Immature natural killer cell (primary cell): ENCODE measurements at regions not wholly inside any gene's neighbourhood (a gene's known extent, or its start where the extent isn't known, plus 50 kb on each side); places are given as distances from the start of the nearest gene placed in this dataset.

ENCODE experiments used
- DNase-seq, 3 donors: peaks; one replicate each; pipeline ENCODE4 v3.0.0; 2022; ENCODE audit warnings: mixed read lengths in 1 of 3
- H3K27ac Mint-ChIP-seq, 6 donors: one replicate each; pipeline ENCODE4 v1.8.0; 2020; ENCODE audit warnings: mixed read lengths in 6 of 6, mild to moderate bottlenecking in 5 of 6, inconsistent platforms in 4 of 6, moderate library complexity in 3 of 6
- H3K27me3 Mint-ChIP-seq, 3 donors: one replicate each; pipeline ENCODE4 v1.8.0; 2020 to 2021; ENCODE audit warnings: low read depth in 3 of 3, mild to moderate bottlenecking in 3 of 3, mixed read lengths in 3 of 3, moderate library complexity in 3 of 3, inconsistent platforms in 1 of 3
- H3K36me3 Mint-ChIP-seq, 3 donors: one replicate each; pipeline ENCODE4 v1.8.0; 2020; ENCODE audit warnings: mixed read lengths in 3 of 3, inconsistent platforms in 2 of 3, mild to moderate bottlenecking in 2 of 3
- H3K4me1 Mint-ChIP-seq, 2 donors: one replicate each; pipeline ENCODE4 v1.8.0; 2020; ENCODE audit warnings: inconsistent platforms in 2 of 2, mild to moderate bottlenecking in 2 of 2, mixed read lengths in 2 of 2, moderate library complexity in 1 of 2
- H3K4me3 Mint-ChIP-seq, 5 donors: one replicate each; pipeline ENCODE4 v1.8.0; 2020; ENCODE audit warnings: mild to moderate bottlenecking in 5 of 5, mixed read lengths in 5 of 5, inconsistent platforms in 3 of 5, moderate library complexity in 3 of 5
- H3K9me3 Mint-ChIP-seq, 6 donors: one replicate each; pipeline ENCODE4 v1.8.0; 2020; ENCODE audit warnings: mild to moderate bottlenecking in 6 of 6, mixed read lengths in 6 of 6, inconsistent platforms in 4 of 6, moderate library complexity in 3 of 6

- no peak overlapping the region for H3K4me3 Mint-ChIP-seq
- no peak for DNase-seq
- H3K4me1 Mint-ChIP-seq, result no peaks in the 10 kb centered on the region
- H3K27me3 Mint-ChIP-seq, result peaks cover 2 to 10% (median 4%) of the 10 kb centered on the region in 3 donors
- no peaks in the 10 kb centered on the region for H3K36me3 Mint-ChIP-seq
- no peaks in the 10 kb centered on the region for H3K9me3 Mint-ChIP-seq
- H3K27ac Mint-ChIP-seq, result no peak overlapping the region
These were observed 285.4 kb upstream of the ROPN1 start for GRCh38 chr3:124277144-124277890.

DNA sequence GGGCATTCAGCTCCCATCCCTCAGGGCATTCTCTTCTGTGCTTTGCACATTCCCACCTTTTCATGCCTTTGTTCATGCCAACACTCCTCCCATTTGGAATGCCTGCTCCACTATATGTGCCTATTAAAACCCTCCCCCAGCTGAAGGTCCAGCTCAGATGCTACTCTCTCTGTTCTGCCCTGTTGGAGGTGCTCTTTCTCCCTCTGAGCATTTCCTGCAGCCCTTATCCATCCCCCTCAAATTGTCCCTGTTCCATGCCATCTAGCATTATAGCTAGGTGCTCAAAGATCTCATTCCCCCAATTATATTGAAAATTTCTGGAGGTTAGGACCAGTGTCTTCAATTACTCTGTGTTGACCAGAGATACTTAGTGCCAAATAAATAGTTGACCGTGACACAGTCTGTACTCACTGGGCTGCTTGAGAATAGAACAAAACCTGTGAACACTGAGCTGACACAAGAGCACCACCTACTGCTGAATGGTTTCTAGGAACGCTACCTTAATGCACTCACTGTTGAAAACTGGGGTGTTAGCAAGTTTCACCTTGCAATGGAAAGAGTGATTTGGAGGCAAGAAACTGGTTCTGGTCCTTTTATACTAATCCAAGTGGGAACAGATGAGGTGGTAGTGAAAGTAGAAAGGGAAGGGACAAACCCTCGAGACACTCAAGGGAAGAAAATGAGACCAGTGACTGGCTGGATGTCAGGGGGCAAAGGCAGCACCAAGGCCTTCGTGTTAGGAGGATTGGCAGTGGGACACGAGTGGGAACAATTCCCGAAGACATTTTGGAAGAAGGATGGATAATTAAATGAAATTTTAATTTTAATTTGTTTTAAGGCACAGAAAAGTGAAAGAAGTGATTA is 289.8 kb upstream of the ROPN1 start:
- DNase-seq, result no peak
- H3K4me1 Mint-ChIP-seq, result no peaks in the 10 kb centered on the region
- no peaks in the 10 kb centered on the region for H3K9me3 Mint-ChIP-seq
- no peaks in the 10 kb centered on the region for H3K36me3 Mint-ChIP-seq
- H3K27ac Mint-ChIP-seq, result no peak overlapping the region
- no peak overlapping the region for H3K4me3 Mint-ChIP-seq
- H3K27me3 Mint-ChIP-seq, result peaks cover 2 to 10% (median 4%) of the 10 kb centered on the region in 3 donors

DNA sequence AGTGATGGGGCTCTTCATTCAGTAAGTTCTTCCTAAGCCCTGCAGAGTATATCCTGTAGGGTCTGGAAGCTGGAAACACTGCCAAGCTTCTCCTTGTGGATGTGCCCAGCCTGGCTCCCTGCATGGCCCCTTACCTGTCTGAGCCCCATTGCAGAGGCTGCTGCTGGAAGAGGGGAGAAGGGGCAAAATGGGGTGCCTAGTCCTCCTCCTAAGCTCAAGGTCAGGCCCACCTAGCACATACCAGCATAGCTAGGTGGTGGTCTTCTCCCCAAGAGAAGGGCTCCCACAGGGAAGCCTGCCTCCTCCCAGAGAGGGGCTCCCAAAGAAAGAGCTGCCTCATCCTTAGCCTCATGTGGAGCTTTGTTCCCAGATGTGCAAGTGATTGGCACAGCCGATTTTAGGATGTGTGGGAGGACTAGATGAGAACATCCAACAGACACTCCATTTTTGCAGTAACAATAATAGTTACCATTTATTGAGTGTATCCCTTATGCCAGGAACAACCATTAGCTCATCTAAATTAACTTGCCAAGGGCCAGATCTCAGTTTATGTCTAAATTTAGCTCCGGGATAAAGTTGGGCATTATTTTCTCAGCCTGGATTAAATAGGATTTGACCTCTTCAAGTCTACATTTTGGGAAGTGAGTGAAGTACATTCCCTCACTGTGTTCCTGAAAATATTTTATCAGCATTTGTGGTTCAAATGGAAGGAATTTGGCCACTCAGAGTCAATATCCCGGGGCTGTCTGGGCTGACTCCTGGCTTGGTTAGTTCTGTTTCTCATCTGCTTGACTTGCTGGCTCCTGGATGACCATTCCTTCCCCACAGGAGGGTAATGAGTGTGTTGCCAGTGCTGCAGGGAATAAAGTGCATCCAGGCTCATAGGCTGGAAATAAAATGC is 291.1 kb upstream of the ROPN1 start:
- Mint-ChIP-seq H3K4me1 (no peaks in the 10 kb centered on the region), H3K27ac (no peak overlapping the region), H3K4me3 (no peak overlapping the region), H3K36me3 (no peaks in the 10 kb centered on the region), H3K27me3 (peaks cover 2 to 12% (median 2%) of the 10 kb centered on the region in 3 donors), H3K9me3 (no peaks in the 10 kb centered on the region)
- no peak for DNase-seq

DNA sequence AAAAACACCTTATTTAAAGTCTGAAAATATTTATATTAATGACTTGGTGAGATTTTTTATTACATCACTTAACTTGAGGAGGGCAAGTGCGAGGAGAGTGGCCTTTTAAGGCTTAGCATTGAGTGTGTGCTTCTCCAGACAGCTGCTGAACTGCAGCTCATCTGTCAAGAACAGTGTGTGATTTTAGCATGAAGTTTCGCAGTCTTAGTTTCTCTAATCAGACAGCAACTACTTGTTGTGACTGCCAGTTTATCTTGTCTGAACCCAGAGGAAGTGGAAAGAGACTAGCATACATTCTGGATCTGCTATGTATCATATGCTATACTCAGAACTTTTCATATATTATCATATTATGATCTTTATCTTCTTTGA is 291.7 kb upstream of the ROPN1 start:
- Mint-ChIP-seq H3K27me3 (peaks cover 2 to 14% (median 2%) of the 10 kb centered on the region in 3 donors), H3K9me3 (peaks cover 0 to 2% (median 0%) of the 10 kb centered on the region in 6 donors), H3K4me1 (no peaks in the 10 kb centered on the region), H3K27ac (no peak overlapping the region), H3K36me3 (no peaks in the 10 kb centered on the region), H3K4me3 (no peak overlapping the region)
- no peak for DNase-seq

DNA sequence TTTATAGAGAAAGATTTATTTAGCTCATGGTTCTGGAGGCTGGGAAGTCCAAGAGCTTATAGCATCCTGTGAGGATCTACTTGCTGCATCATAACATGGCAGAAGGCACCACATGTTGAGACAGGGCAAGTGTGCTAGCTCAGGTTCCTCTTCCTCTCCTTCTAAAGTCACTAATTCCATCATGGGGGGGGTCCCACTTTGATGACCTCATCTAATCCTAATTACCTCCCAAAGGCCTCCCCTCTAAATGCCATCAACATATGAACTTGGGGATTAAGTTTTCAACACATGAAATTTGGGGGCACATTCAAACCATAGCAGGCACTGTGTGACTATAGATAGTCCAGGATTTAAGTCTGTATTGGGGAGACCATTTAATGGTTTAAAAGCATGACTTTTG is 297.1 kb upstream of the ROPN1 start:
- Mint-ChIP-seq H3K36me3 (no peaks in the 10 kb centered on the region), H3K4me1 (no peaks in the 10 kb centered on the region), H3K27me3 (peaks cover 2 to 8% (median 6%) of the 10 kb centered on the region in 3 donors), H3K4me3 (no peak overlapping the region), H3K27ac (no peak overlapping the region), H3K9me3 (peaks cover 0 to 2% (median 0%) of the 10 kb centered on the region in 6 donors)
- DNase-seq, result no peak

- Mint-ChIP-seq H3K27ac (no peak overlapping the region), H3K4me1 (no peaks in the 10 kb centered on the region), H3K36me3 (no peaks in the 10 kb centered on the region), H3K4me3 (no peak overlapping the region), H3K9me3 (peaks cover 0 to 2% (median 0%) of the 10 kb centered on the region in 6 donors), H3K27me3 (peaks cover 3 to 9% (median 6%) of the 10 kb centered on the region in 3 donors)
- DNase-seq, result no peak
These were observed 299.1 kb upstream of the ROPN1 start for GRCh38 chr3:124291008-124291407.

DNA sequence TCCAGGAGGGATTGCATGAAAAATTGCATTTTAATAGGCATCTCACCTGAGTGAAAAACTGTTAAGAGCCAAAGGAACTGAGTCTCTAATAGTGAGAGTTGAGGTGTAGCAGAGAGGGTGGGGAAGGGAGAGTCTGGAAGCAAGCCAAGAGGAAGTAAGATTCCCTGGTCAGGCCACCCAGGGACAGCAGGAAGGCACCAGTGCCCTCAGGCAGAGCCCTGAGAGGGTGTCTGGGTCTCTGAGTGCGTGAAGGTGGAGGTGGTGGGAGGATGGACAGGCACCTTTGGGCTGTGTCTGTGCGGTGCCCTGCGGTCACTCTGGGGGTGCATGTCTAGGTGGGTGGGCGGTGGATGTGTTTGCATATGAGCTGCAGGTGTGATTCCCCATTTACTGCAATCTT is 300.4 kb upstream of the ROPN1 start:
- Mint-ChIP-seq H3K27me3 (peaks cover 4 to 13% (median 12%) of the 10 kb centered on the region in 3 donors), H3K4me1 (no peaks in the 10 kb centered on the region), H3K27ac (peak overlapping the region in 1 of 6 donors; percentile 55), H3K36me3 (no peaks in the 10 kb centered on the region), H3K9me3 (peaks cover 0 to 2% (median 0%) of the 10 kb centered on the region in 6 donors), H3K4me3 (no peak overlapping the region)
- no peak for DNase-seq

- H3K9me3 Mint-ChIP-seq, result no peaks in the 10 kb centered on the region
- H3K4me3 Mint-ChIP-seq, result no peak overlapping the region
- H3K27ac Mint-ChIP-seq, result no peak overlapping the region
- no peaks in the 10 kb centered on the region for H3K4me1 Mint-ChIP-seq
- no peaks in the 10 kb centered on the region for H3K36me3 Mint-ChIP-seq
- DNase-seq, result no peak
- H3K27me3 Mint-ChIP-seq, result peaks cover 0 to 13% (median 12%) of the 10 kb centered on the region in 3 donors
These were observed 301.7 kb upstream of the ROPN1 start for GRCh38 chr3:124293584-124293983.

- Mint-ChIP-seq H3K4me3 (no peak overlapping the region), H3K27me3 (peaks cover 0 to 14% (median 12%) of the 10 kb centered on the region in 3 donors), H3K36me3 (no peaks in the 10 kb centered on the region), H3K9me3 (peaks cover 0 to 4% (median 0%) of the 10 kb centered on the region in 6 donors), H3K4me1 (no peaks in the 10 kb centered on the region), H3K27ac (no peak overlapping the region)
- no peak for DNase-seq
These were observed 303.4 kb upstream of the ROPN1 start for GRCh38 chr3:124295362-124295761.

GRCh38 chr3:124296406-124296805 is 304.5 kb upstream of the ROPN1 start:
- H3K9me3 Mint-ChIP-seq, result peaks cover 0 to 4% (median 0%) of the 10 kb centered on the region in 6 donors
- no peaks in the 10 kb centered on the region for H3K4me1 Mint-ChIP-seq
- no peak for DNase-seq
- H3K36me3 Mint-ChIP-seq, result no peaks in the 10 kb centered on the region
- H3K27ac Mint-ChIP-seq, result no peak overlapping the region
- no peak overlapping the region for H3K4me3 Mint-ChIP-seq
- peaks cover 0 to 16% (median 14%) of the 10 kb centered on the region in 3 donors for H3K27me3 Mint-ChIP-seq

DNA sequence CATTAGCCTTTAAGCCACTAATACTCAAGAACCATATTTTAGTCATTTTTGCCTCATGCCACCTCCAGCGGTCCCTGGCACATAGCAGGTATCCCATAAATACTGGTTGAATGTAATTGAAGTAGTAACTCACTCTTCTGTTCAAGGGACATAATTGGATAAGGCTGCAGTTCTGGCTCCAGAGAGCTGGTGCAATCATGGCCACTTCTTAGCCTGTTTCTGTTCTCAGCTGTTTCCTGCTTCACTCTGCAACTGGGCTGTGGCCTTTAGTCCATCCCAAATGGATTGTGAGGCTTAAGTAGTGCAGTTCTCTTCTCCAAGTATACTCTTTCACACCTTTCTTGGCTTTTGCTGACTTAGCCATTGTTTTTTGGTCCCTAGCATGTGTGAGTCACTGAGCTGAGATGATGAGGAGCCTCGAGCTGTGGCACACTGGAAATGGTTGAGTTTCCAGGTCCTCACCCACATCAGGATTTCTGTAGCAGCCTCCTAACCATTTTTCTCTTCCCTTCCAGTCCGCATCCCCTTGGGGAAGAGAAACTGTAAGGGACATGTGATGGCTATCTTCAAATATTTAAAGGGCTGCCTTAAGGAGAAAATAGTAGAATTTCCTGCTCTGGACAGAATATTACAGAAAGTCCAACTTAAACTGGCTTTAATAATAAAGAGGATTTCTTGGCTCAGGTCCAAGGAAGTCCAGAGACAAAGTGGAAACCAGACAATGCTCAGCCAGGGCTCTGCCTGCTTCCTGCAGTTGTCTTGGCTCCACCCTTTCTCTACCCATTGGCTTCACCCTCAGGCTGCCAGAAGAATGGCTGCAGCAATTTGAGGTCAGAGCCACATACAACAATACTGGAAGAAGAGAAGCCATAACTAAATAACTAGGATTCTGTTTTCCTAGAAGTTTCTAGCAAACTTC is 305.4 kb upstream of the ROPN1 start:
- peaks cover 0 to 4% (median 0%) of the 10 kb centered on the region in 6 donors for H3K9me3 Mint-ChIP-seq
- H3K36me3 Mint-ChIP-seq, result no peaks in the 10 kb centered on the region
- H3K27ac Mint-ChIP-seq, result no peak overlapping the region
- no peak overlapping the region for H3K4me3 Mint-ChIP-seq
- H3K27me3 Mint-ChIP-seq, result peaks cover 0 to 19% (median 8%) of the 10 kb centered on the region in 3 donors
- H3K4me1 Mint-ChIP-seq, result no peaks in the 10 kb centered on the region
- no peak for DNase-seq

- no peaks in the 10 kb centered on the region for H3K4me1 Mint-ChIP-seq
- no peak overlapping the region for H3K4me3 Mint-ChIP-seq
These were observed 306.4 kb upstream of the ROPN1 start for GRCh38 chr3:124298301-124298700.

GRCh38 chr3:124298951-124299350 is 307.0 kb upstream of the ROPN1 start:
- Mint-ChIP-seq H3K9me3 (peaks cover 0 to 7% (median under 1%) of the 10 kb centered on the region in 6 donors), H3K27ac (no peak overlapping the region), H3K36me3 (no peaks in the 10 kb centered on the region), H3K4me1 (no peaks in the 10 kb centered on the region), H3K4me3 (no peak overlapping the region), H3K27me3 (peaks cover 0 to 19% (median 6%) of the 10 kb centered on the region in 3 donors)
- no peak for DNase-seq

More at GRCh38 chr3:124298301-124298700, 306.4 kb upstream of the ROPN1 start:
- Mint-ChIP-seq H3K36me3 (no peaks in the 10 kb centered on the region), H3K27ac (no peak overlapping the region), H3K9me3 (peaks cover 0 to 4% (median 0%) of the 10 kb centered on the region in 6 donors), H3K27me3 (peaks cover 0 to 19% (median 8%) of the 10 kb centered on the region in 3 donors)
- DNase-seq, result no peak
